Endodermal cell (in vitro differentiated cells): ENCODE measurements at regions not wholly inside any gene's neighbourhood (a gene's known extent, or its start where the extent isn't known, plus 50 kb on each side); places are given as distances from the start of the nearest gene placed in this dataset.

Experiments
- DNase-seq: peaks from one replicate; pipeline ENCODE4 v3.0.0-alpha.2; 2017
- H3K27ac ChIP-seq: 2 replicates; pipeline ENCODE4 v1.5.1; 2013; ENCODE audit warnings: mild to moderate bottlenecking, low read depth, low read length, moderate library complexity
- H3K27me3 ChIP-seq: 2 replicates; pipeline ENCODE4 v1.6.1; 2013; ENCODE audit warnings: mild to moderate bottlenecking, low read length, moderate library complexity; ENCODE audit not compliant: insufficient read depth, control insufficient read depth, poor library complexity, severe bottlenecking
- H3K36me3 ChIP-seq: 2 replicates; pipeline ENCODE4 v1.7.0; 2013; ENCODE audit warnings: mild to moderate bottlenecking, low read length, moderate library complexity; ENCODE audit not compliant: control insufficient read depth, insufficient read depth
- H3K4me1 ChIP-seq: one replicate; pipeline ENCODE4 v1.7.0; 2013; ENCODE audit warnings: low read length; ENCODE audit not compliant: control insufficient read depth, insufficient read depth
- H3K4me3 ChIP-seq: 2 replicates; pipeline ENCODE4 v1.5.1; 2013; ENCODE audit warnings: mild to moderate bottlenecking, low read length, moderate library complexity
- H3K9ac ChIP-seq: 2 replicates; pipeline ENCODE4 v1.6.1; 2013; ENCODE audit warnings: mild to moderate bottlenecking, low read length, moderate library complexity; ENCODE audit not compliant: poor library complexity, severe bottlenecking; ENCODE audit errors: extremely low read depth
- H3K9me3 ChIP-seq: 2 replicates; pipeline ENCODE4 v1.6.1; 2013; ENCODE audit warnings: mild to moderate bottlenecking, low read length, moderate library complexity; ENCODE audit not compliant: control insufficient read depth
- H3K27ac Mint-ChIP-seq: 2 replicates; pipeline ENCODE4 v1.8.0; 2020; ENCODE audit warnings: mixed read lengths
- H3K27me3 Mint-ChIP-seq: 2 replicates; pipeline ENCODE4 v1.8.0; 2021; ENCODE audit warnings: mild to moderate bottlenecking, mixed read lengths; ENCODE audit not compliant: insufficient read depth
- H3K36me3 Mint-ChIP-seq: 2 replicates; pipeline ENCODE4 v1.8.0; 2020; ENCODE audit warnings: low read depth, mixed read lengths
- H3K4me1 Mint-ChIP-seq: 2 replicates; pipeline ENCODE4 v1.8.0; 2020; ENCODE audit warnings: mixed read lengths
- H3K4me3 Mint-ChIP-seq: 2 replicates; pipeline ENCODE4 v1.8.0; 2020; ENCODE audit warnings: mild to moderate bottlenecking, moderate library complexity, mixed read lengths
- H3K9me3 Mint-ChIP-seq: 2 replicates; pipeline ENCODE4 v1.8.0; 2020; ENCODE audit warnings: mild to moderate bottlenecking, mixed read lengths
- CTCF ChIP-seq: fragments of 200-600 bp; sonication (generic); conservative IDR thresholded peaks from 2 replicates; pipeline ENCODE4 v1.5.0; 2021; ENCODE audit warnings: antibody characterized with exemption, mild to moderate bottlenecking
- WGBS, 2 experiments: methylation state at CpG; one replicate each; pipeline versions ENCODE4 v1.1.5 to v1.1.7; 2013; ENCODE audit warnings: missing lambda C conversion rate in 2 of 2, mixed read lengths in 1 of 2; ENCODE audit not compliant: insufficient coverage in 1 of 2, insufficient read length in 1 of 2; 5-methylcytosine and 5-hydroxymethylcytosine counted together

DNA sequence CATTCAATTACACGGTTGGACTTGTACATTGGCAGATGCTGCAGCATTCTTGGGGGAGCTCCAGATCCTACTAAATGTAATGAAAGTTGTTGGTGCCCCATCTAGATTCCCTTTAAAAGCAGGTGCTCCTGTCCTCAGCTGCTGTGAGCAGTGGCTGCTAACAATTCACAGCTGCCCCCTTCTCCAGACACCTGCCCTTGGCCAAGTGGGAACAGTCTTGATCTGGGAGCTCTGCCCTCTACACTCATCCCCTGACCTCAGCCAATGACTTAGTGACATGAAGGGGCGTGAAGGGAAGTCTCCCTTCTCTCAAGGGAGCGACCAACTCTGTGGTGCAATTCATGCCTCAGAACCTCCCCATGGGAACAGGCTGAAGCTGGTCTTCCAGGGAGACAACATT is 125.7 kb downstream of the EIF4E start:
- WGBS, 2 experiments: 92 to 96% methylated on average over 3 of the region's 3 CpGs
- H3K9ac ChIP-seq: no peak overlapping the region
- no peaks in the 10 kb centered on the region for H3K36me3 Mint-ChIP-seq
- peak overlapping the region; percentile 5 for H3K4me3 ChIP-seq
- peaks cover 20% of the 10 kb centered on the region for H3K4me1 ChIP-seq
- DNase-seq: peak; percentile 38
- no peak overlapping the region for H3K27ac ChIP-seq
- H3K9me3 Mint-ChIP-seq: peaks cover 5% of the 10 kb centered on the region
- H3K27me3 Mint-ChIP-seq: peaks cover 11% of the 10 kb centered on the region
- H3K27me3 ChIP-seq: no peaks in the 10 kb centered on the region
- no peak overlapping the region for H3K27ac Mint-ChIP-seq
- H3K36me3 ChIP-seq: no peaks in the 10 kb centered on the region
- no peak overlapping the region for H3K4me3 Mint-ChIP-seq
- no peaks in the 10 kb centered on the region for H3K9me3 ChIP-seq
- TF ChIP-seq CTCF: no peak
- peaks cover 40% of the 10 kb centered on the region for H3K4me1 Mint-ChIP-seq

DNA sequence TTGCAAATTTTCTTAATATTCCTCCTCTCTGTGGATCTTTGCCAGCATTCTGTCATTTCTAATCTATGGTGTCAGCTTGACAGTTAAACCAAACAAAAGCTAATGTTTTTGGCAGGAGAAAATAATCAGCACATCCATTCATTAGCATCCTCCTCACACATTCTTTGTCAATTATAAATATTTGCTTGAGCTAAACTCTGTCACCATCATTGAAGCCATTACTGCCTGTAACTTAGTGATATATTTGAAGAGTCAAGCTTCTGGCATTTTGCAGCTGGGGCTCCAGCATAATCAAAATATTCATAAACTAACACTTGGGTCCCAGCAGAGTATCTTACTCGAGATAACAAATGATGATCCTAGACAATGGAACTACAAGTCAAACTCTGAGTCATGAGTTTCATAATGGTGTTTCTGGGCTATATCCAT is 126.1 kb downstream of the EIF4E start:
- Histone ChIP-seq H3K27ac (no peak overlapping the region), H3K27me3 (no peaks in the 10 kb centered on the region), H3K4me1 (peaks cover 20% of the 10 kb centered on the region), H3K4me3 (peak overlapping the region; percentile 5), H3K9ac (no peak overlapping the region), H3K36me3 (no peaks in the 10 kb centered on the region), H3K9me3 (no peaks in the 10 kb centered on the region)
- TF ChIP-seq CTCF: no peak
- H3K27me3 Mint-ChIP-seq: peaks cover 11% of the 10 kb centered on the region
- WGBS, 2 experiments: 80 to 95% methylated on average over 1 of the region's 1 CpG
- H3K9me3 Mint-ChIP-seq: peaks cover 5% of the 10 kb centered on the region
- no peaks in the 10 kb centered on the region for H3K36me3 Mint-ChIP-seq
- H3K27ac Mint-ChIP-seq: no peak overlapping the region
- H3K4me1 Mint-ChIP-seq: peaks cover 45% of the 10 kb centered on the region
- no peak overlapping the region for H3K4me3 Mint-ChIP-seq
- DNase-seq: no peak

- Histone ChIP-seq H3K4me3 (peak overlapping the region; percentile 20), H3K4me1 (peaks cover 21% of the 10 kb centered on the region), H3K27me3 (no peaks in the 10 kb centered on the region), H3K36me3 (no peaks in the 10 kb centered on the region), H3K27ac (no peak overlapping the region), H3K9me3 (no peaks in the 10 kb centered on the region), H3K9ac (no peak overlapping the region)
- TF ChIP-seq CTCF: no peak
- peaks cover 55% of the 10 kb centered on the region for H3K4me1 Mint-ChIP-seq
- peak overlapping the region; percentile 39 for H3K27ac Mint-ChIP-seq
- peak; percentile 74 for DNase-seq
- 56 to 66% methylated on average over 5 to 6 of the region's 6 CpGs for WGBS, 2 experiments
- H3K4me3 Mint-ChIP-seq: no peak overlapping the region
- no peaks in the 10 kb centered on the region for H3K36me3 Mint-ChIP-seq
- H3K9me3 Mint-ChIP-seq: peaks cover 5% of the 10 kb centered on the region
- H3K27me3 Mint-ChIP-seq: peaks cover 11% of the 10 kb centered on the region
Measured at GRCh38 chr4:98801259-98801725, 127.6 kb downstream of the EIF4E start.
